Caco-2 (cell line): ENCODE measurements at regions not wholly inside any gene's neighbourhood (a gene's known extent, or its start where the extent isn't known, plus 50 kb on each side); places are given as distances from the start of the nearest gene placed in this dataset.
"Not testable (repeated sequence)": the region's sequence is repeated elsewhere in the genome, so short reads cannot be mapped to it uniquely, and the experiment has no call there.

ENCODE experiments used
- BruUV-seq: library from RNA; stranded (reverse); fragments of 400-500 nt; replicated peaks from 2 replicates; lab custom pipeline; 2021; lab: Mats Ljungman, UMichigan
- CTCF ChIA-PET: fragments of 300-600 bp; sonication (Branson Sonifier 250); formaldehyde crosslinking; loops from one replicate; lab custom pipeline; 2022; ENCODE audit warnings: antibody characterized with exemption; lab: Charles Lee
- POLR2A ChIA-PET: fragments of 300-600 bp; sonication (Branson Sonifier 250); formaldehyde crosslinking; loops from one replicate; lab custom pipeline; 2022; ENCODE audit warnings: antibody characterized with exemption; lab: Charles Lee
- DNase-seq, 2 experiments: peaks; one replicate each; pipeline versions ENCODE4 v3.0.0 to v3.0.0-alpha.2; 2020 to 2022
- H3K27me3 ChIP-seq: replicated peaks from 2 replicates; pipeline ENCODE4 v1.6.0; 2011; ENCODE audit warnings: low read length; ENCODE audit not compliant: control insufficient read depth, insufficient read depth
- H3K36me3 ChIP-seq: 2 replicates; pipeline ENCODE4 v1.5.1; 2011; ENCODE audit warnings: low read length; ENCODE audit not compliant: control insufficient read depth, insufficient read depth
- H3K4me1 ChIP-seq: fragments of 250-450 bp; sonication (Bioruptor Pico); 2 replicates; pipeline ENCODE4 v1.5.1; 2020; ENCODE audit warnings: mild to moderate bottlenecking
- H3K4me3 ChIP-seq: 2 replicates; pipeline ENCODE4 v1.5.1; 2011; ENCODE audit warnings: low read depth, mild to moderate bottlenecking, control low read depth, low read length
- H3K9me3 ChIP-seq: fragments of 250-450 bp; sonication (Bioruptor Pico); 2 replicates; pipeline ENCODE4 v1.5.1; 2020; ENCODE audit warnings: mild to moderate bottlenecking, moderate library complexity
- H3K27ac Mint-ChIP-seq: one replicate; pipeline ENCODE4 v1.8.0; 2022; ENCODE audit warnings: mixed read lengths; ENCODE audit not compliant: unreplicated experiment
- H3K27me3 Mint-ChIP-seq: one replicate; pipeline ENCODE4 v1.8.0; 2022; ENCODE audit warnings: mixed read lengths; ENCODE audit not compliant: insufficient read depth, unreplicated experiment
- H3K36me3 Mint-ChIP-seq: one replicate; pipeline ENCODE4 v1.8.0; 2022; ENCODE audit warnings: mild to moderate bottlenecking, mixed read lengths; ENCODE audit not compliant: insufficient read depth, unreplicated experiment
- H3K4me1 Mint-ChIP-seq: one replicate; pipeline ENCODE4 v1.8.0; 2022; ENCODE audit warnings: low read depth, mixed read lengths; ENCODE audit not compliant: unreplicated experiment
- H3K4me3 Mint-ChIP-seq: one replicate; pipeline ENCODE4 v1.8.0; 2022; ENCODE audit warnings: mild to moderate bottlenecking, moderate library complexity, mixed read lengths; ENCODE audit not compliant: unreplicated experiment
- H3K9me3 Mint-ChIP-seq: one replicate; pipeline ENCODE4 v1.8.0; 2022; ENCODE audit warnings: mixed read lengths; ENCODE audit not compliant: unreplicated experiment
- intact Hi-C: fragments of 100-400 bp; cut with micrococcal nuclease; formaldehyde crosslinking; loops from one replicate; pipeline ENCODE4 v1.10.0; 2022; ENCODE audit not compliant: unreplicated experiment
- TF ChIP-seq, protein P1 (sequence below), 2 experiments: fragments of 200-600 bp in 1 of 2; IDR thresholded peaks; 1 replicate in 1 of 2; 2 replicates in 1 of 2; pipeline versions ENCODE4 v1.5.1 to v1.8.0; 2011 to 2022; ENCODE audit warnings: antibody characterized with exemption in 1 of 2, control low read depth in 1 of 2, inconsistent platforms in 1 of 2, low read depth in 1 of 2, low read length in 1 of 2, mild to moderate bottlenecking in 1 of 2, moderate library complexity in 1 of 2; ENCODE audit not compliant: insufficient read depth in 1 of 2, severe bottlenecking in 1 of 2, unreplicated experiment in 1 of 2

DNA sequence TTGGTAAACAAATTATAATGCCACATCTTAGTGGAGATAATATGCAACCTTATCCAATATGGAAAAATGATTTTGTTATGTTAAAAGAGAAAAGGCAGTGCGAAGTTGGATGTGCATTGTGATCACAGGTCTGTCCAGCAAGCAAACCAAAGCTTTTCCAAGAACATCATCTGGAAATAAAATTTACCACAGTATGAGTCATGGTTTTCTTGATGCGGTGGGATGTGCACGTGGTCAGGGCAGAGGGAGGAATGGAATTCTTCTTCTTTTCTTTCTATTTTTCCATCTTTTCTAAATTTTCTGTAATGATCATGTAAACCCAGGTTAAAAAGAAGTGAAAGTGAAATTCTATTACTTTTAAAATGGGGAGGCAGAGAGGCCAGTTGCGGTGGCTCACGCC is 169.8 kb downstream of the C11orf91 start:
- intact Hi-C loops: no loop called here

DNA sequence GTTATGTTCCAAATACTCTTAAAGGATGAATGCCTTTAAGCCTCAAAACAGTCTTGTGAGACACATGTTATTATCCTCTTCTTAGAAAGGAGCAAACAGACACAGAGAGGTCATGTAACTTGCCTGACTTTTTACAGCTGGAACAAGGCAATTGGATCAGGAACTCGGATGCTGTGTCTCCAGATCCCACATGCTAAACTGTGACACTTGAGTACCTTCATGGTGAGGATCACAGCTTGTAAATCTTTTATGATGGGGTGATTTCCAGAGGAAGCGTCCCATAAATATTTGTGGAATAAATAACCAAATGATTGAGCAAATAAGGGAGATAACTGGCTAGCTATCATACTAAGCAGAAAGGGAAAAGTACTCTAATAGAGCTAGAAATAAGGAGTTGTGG is 171.2 kb downstream of the C11orf91 start:
- no peaks in the 10 kb centered on the region; the same call in 1 of the 2 replicates for H3K27me3 ChIP-seq
- peaks cover 13% of the 10 kb centered on the region for H3K9me3 Mint-ChIP-seq
- H3K4me1 Mint-ChIP-seq: no peaks in the 10 kb centered on the region
- peaks cover 9% of the 10 kb centered on the region for H3K9me3 ChIP-seq
- CTCF ChIA-PET: no interaction called here
- H3K4me3 Mint-ChIP-seq: no peak overlapping the region
- TF ChIP-seq, protein P1, sequence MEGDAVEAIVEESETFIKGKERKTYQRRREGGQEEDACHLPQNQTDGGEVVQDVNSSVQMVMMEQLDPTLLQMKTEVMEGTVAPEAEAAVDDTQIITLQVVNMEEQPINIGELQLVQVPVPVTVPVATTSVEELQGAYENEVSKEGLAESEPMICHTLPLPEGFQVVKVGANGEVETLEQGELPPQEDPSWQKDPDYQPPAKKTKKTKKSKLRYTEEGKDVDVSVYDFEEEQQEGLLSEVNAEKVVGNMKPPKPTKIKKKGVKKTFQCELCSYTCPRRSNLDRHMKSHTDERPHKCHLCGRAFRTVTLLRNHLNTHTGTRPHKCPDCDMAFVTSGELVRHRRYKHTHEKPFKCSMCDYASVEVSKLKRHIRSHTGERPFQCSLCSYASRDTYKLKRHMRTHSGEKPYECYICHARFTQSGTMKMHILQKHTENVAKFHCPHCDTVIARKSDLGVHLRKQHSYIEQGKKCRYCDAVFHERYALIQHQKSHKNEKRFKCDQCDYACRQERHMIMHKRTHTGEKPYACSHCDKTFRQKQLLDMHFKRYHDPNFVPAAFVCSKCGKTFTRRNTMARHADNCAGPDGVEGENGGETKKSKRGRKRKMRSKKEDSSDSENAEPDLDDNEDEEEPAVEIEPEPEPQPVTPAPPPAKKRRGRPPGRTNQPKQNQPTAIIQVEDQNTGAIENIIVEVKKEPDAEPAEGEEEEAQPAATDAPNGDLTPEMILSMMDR (IDR thresholded peaks at IDR 0.05; ENCODE audit: insufficient read depth in 1 of 2, low read depth in 1 of 2, low read length in 1 of 2, severe bottlenecking in 1 of 2, unreplicated experiment in 1 of 2): no peak
- no peaks in the 10 kb centered on the region for H3K4me1 ChIP-seq
- no peaks in the 10 kb centered on the region for H3K36me3 Mint-ChIP-seq
- no peaks in the 10 kb centered on the region for H3K36me3 ChIP-seq
- H3K27ac Mint-ChIP-seq: no peak overlapping the region
- H3K27me3 Mint-ChIP-seq: peaks cover 13% of the 10 kb centered on the region
- intact Hi-C loops: no loop called here
- POLR2A ChIA-PET: no interaction called here
- no TSS peak for BruUV-seq
- no peak overlapping the region for H3K4me3 ChIP-seq
- DNase-seq: no peak

More for the DNA sequence above, 169.8 kb downstream of the C11orf91 start:
- POLR2A ChIA-PET: no interaction called here
- no peak overlapping the region for H3K4me3 Mint-ChIP-seq
- peaks cover 13% of the 10 kb centered on the region for H3K9me3 Mint-ChIP-seq
- no peak overlapping the region for H3K27ac Mint-ChIP-seq
- no peaks in the 10 kb centered on the region for H3K36me3 Mint-ChIP-seq
- peaks cover 9% of the 10 kb centered on the region for H3K27me3 Mint-ChIP-seq
- no peaks in the 10 kb centered on the region for H3K4me1 Mint-ChIP-seq
- CTCF ChIA-PET: no interaction called here
- H3K9me3 ChIP-seq: peaks cover 9% of the 10 kb centered on the region
- no peak overlapping the region for H3K4me3 ChIP-seq
- no peak for DNase-seq
- no peaks in the 10 kb centered on the region for H3K36me3 ChIP-seq
- TF ChIP-seq, protein P1 (IDR thresholded peaks at IDR 0.05; ENCODE audit: insufficient read depth in 1 of 2, low read depth in 1 of 2, low read length in 1 of 2, severe bottlenecking in 1 of 2, unreplicated experiment in 1 of 2): no peak
- BruUV-seq: no TSS peak
- no peaks in the 10 kb centered on the region for H3K4me1 ChIP-seq
- no peaks in the 10 kb centered on the region; the same call in 1 of the 2 replicates for H3K27me3 ChIP-seq

DNA sequence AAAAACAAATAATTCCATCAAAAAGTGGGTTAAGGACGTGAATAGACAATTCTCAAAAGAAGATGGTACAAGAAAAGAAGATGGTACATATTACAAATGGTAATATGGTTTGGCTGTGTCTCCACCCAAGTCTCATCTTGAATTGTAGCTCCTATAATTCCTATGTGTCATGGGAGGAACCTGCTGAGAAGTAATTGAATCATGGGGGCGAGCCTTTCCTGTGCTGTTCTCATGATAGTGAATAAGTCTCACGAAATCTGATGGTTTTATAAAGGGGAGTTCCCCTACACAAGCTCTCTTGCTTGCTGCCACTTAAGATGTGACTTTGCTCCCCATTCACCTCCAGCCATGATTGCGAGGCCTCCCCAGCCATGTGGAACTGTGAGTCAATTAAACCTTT is 172.9 kb downstream of the C11orf91 start:
- H3K27ac Mint-ChIP-seq, CTCF ChIA-PET: not testable (repeated sequence)
- peaks cover 16% of the 10 kb centered on the region for H3K27me3 Mint-ChIP-seq

DNA sequence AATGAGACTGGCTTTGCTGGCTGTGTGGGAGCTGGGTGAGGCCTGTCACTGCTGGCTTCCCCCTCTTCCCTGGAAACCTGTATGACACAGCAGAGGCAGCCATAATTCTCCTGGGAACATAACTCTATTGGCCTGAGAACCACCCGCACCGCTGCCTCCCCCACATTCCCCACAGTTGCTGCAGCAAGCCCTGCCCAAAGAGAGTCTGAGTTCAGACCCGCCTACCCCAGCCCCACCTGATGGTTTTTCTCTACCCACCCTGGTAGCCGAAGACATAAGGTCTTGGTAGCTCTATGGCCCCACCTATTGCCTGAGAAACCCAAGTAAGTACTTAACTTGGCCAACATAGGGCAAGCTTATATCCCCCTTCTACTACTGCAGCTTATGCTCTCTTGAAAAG is 174.8 kb downstream of the C11orf91 start:
- Histone ChIP-seq H3K36me3 (no peaks in the 10 kb centered on the region), H3K9me3 (peaks cover 9% of the 10 kb centered on the region), H3K27me3 (no peaks in the 10 kb centered on the region), H3K4me1 (no peaks in the 10 kb centered on the region), H3K4me3 (no peak overlapping the region)
- no peak overlapping the region for H3K4me3 Mint-ChIP-seq
- H3K36me3 Mint-ChIP-seq: no peaks in the 10 kb centered on the region
- intact Hi-C loops: no loop called here
- H3K27ac Mint-ChIP-seq: no peak overlapping the region
- no peaks in the 10 kb centered on the region for H3K4me1 Mint-ChIP-seq
- H3K9me3 Mint-ChIP-seq: peaks cover 13% of the 10 kb centered on the region
- TF ChIP-seq, protein P1 (IDR thresholded peaks at IDR 0.05; ENCODE audit: insufficient read depth in 1 of 2, low read depth in 1 of 2, low read length in 1 of 2, severe bottlenecking in 1 of 2, unreplicated experiment in 1 of 2): no peak
- POLR2A ChIA-PET: no interaction called here
- CTCF ChIA-PET: no interaction called here
- peaks cover 16% of the 10 kb centered on the region for H3K27me3 Mint-ChIP-seq
- DNase-seq: no peak
- no TSS peak for BruUV-seq

More for the DNA sequence above, 172.9 kb downstream of the C11orf91 start:
- H3K36me3 Mint-ChIP-seq, POLR2A ChIA-PET, H3K4me1 Mint-ChIP-seq, H3K9me3 ChIP-seq, DNase-seq, BruUV-seq, H3K4me1 ChIP-seq, H3K4me3 ChIP-seq, H3K27me3 ChIP-seq, H3K36me3 ChIP-seq, intact Hi-C loops, H3K4me3 Mint-ChIP-seq: not testable (repeated sequence)
- H3K9me3 Mint-ChIP-seq: peaks cover 13% of the 10 kb centered on the region
